ENCODE measurements at regions not wholly inside any gene's neighbourhood (a gene's known extent, or its start where the extent isn't known, plus 50 kb on each side); places are given as distances from the start of the nearest gene placed in this dataset.
"Not testable (repeated sequence)": the region's sequence is repeated elsewhere in the genome, so short reads cannot be mapped to it uniquely, and the experiment has no call there.

DNA sequence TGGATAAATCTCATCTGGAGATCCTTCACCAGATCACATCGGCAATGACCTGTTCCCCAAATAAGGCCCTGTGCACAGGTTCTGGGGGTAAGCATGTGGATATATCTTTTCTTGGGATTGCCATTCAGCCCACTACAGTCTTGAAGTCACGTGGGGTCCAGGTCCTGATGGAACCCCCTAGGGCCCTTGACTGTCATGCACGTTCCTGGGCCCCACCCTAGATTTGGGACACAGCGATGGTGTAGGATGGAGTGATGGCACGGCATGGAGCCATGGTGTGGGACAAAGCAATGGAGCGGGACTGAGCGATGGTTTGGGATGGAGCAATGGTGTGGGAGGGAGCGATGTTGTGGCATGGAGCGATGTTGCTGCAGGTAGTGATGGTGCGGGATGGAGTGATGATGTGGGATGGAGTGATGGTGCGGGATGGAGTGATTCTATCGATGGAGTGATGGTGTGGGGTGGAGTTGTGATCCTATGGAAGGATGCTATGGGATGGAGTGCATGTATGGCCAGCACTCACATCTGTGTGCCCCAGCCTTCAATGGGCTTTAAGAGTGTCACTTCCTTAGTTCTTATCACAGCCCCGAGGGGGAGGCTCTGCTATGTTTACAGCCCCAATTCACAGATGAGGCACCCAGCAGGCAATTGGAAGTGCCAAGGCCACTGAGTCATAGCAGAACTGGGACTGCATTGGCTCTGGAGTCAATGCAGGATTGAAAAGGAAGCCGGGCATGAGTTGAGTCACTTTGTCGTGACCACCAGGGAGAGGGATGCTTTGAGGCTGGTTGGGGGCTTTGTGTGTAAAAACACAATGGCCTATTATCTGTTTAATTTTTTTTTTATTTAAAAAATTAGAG is 97.0 kb upstream of the C1orf174 start:
- no peaks in the 10 kb centered on the region for H3K36me3 ChIP-seq (ENCODE audit: insufficient read depth)
- H3K79me2 ChIP-seq (ENCODE audit: insufficient read depth, low read depth), result no peaks in the 10 kb centered on the region
- no peaks in the 10 kb centered on the region for H3K4me1 ChIP-seq (ENCODE audit: low read depth, poor library complexity, severe bottlenecking)
- peaks cover 27% of the 10 kb centered on the region; the same call in 1 of the 2 replicates for H3K27me3 ChIP-seq (ENCODE audit: insufficient read depth, low read depth)
- TF ChIP-seq, protein P1, sequence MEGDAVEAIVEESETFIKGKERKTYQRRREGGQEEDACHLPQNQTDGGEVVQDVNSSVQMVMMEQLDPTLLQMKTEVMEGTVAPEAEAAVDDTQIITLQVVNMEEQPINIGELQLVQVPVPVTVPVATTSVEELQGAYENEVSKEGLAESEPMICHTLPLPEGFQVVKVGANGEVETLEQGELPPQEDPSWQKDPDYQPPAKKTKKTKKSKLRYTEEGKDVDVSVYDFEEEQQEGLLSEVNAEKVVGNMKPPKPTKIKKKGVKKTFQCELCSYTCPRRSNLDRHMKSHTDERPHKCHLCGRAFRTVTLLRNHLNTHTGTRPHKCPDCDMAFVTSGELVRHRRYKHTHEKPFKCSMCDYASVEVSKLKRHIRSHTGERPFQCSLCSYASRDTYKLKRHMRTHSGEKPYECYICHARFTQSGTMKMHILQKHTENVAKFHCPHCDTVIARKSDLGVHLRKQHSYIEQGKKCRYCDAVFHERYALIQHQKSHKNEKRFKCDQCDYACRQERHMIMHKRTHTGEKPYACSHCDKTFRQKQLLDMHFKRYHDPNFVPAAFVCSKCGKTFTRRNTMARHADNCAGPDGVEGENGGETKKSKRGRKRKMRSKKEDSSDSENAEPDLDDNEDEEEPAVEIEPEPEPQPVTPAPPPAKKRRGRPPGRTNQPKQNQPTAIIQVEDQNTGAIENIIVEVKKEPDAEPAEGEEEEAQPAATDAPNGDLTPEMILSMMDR (conservative IDR thresholded peaks at IDR 0.05; ENCODE audit: low read depth, low read length), result no peak
- H3K4me2 ChIP-seq, result no peak overlapping the region
- H2AFZ ChIP-seq (ENCODE audit: low read depth), result no peak overlapping the region
- no peak overlapping the region for H3K4me3 ChIP-seq (IDR thresholded peaks at IDR 0.05; ENCODE audit: insufficient read depth, low read depth, low read length)
- H4K20me1 ChIP-seq (ENCODE audit: insufficient read depth), result no peaks in the 10 kb centered on the region
- H3K9ac ChIP-seq, result no peak overlapping the region
- H3K27ac ChIP-seq, result no peak overlapping the region

DNA sequence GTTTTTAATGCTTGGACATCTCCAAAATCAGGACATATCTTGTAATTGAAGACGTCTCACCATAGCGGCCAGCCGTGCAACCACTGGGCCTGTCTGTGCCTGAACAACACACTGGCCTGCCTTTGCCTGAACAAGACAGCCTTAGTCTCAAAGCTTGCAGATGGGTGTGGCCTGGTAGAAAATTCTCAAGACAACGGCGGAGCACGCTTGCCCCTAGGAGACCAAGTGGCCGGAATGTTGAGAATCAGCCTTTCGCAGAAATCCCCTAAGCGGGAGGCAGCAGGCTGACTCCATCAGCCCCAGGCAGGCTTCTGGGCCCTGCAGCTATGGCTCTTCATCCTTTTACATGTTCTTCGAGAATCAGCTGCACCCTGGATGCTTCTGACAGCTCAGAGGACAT is 98.0 kb upstream of the C1orf174 start:
- Histone ChIP-seq H3K4me1 (ENCODE audit: low read depth, poor library complexity, severe bottlenecking) (no peaks in the 10 kb centered on the region), H3K27me3 (ENCODE audit: insufficient read depth, low read depth) (peaks cover 29% of the 10 kb centered on the region; the same call in 1 of the 2 replicates), H3K79me2 (ENCODE audit: insufficient read depth, low read depth) (no peaks in the 10 kb centered on the region), H3K36me3 (ENCODE audit: insufficient read depth) (no peaks in the 10 kb centered on the region), H3K9ac (no peak overlapping the region), H3K4me2 (no peak overlapping the region), H3K4me3 (IDR thresholded peaks at IDR 0.05; ENCODE audit: insufficient read depth, low read depth, low read length) (no peak overlapping the region), H4K20me1 (ENCODE audit: insufficient read depth) (no peaks in the 10 kb centered on the region), H3K27ac (no peak overlapping the region), H2AFZ (ENCODE audit: low read depth) (no peak overlapping the region)
- TF ChIP-seq, protein P1 (conservative IDR thresholded peaks at IDR 0.05; ENCODE audit: low read depth, low read length), result no peak

DNA sequence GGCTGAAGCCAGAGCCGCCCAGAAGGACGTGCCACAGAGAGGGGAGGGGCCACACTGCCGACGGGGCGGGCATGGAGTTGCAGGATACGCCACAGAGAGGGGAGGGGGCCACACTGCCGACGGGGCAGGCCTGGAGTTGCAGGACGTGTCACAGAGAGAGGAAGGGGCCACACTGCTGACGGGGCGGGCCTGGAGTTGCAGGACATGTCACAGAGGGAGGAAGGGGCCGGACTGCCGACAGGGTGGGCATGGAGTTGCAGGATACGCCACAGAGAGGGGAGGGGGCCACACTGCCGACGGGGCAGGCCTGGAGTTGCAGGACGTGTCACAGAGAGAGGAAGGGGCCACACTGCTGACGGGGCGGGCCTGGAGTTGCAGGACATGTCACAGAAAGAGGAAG is 99.4 kb upstream of the C1orf174 start:
- H3K27ac ChIP-seq; H3K4me1 ChIP-seq (ENCODE audit: low read depth, poor library complexity, severe bottlenecking); H4K20me1 ChIP-seq (ENCODE audit: insufficient read depth); H2AFZ ChIP-seq (ENCODE audit: low read depth); H3K36me3 ChIP-seq (ENCODE audit: insufficient read depth); H3K4me2 ChIP-seq; H3K9ac ChIP-seq; H3K79me2 ChIP-seq (ENCODE audit: insufficient read depth, low read depth); H3K4me3 ChIP-seq (IDR thresholded peaks at IDR 0.05; ENCODE audit: insufficient read depth, low read depth, low read length): not testable (repeated sequence)
- peaks cover 23% of the 10 kb centered on the region; the same call in 1 of the 2 replicates for H3K27me3 ChIP-seq (ENCODE audit: insufficient read depth, low read depth)

DNA sequence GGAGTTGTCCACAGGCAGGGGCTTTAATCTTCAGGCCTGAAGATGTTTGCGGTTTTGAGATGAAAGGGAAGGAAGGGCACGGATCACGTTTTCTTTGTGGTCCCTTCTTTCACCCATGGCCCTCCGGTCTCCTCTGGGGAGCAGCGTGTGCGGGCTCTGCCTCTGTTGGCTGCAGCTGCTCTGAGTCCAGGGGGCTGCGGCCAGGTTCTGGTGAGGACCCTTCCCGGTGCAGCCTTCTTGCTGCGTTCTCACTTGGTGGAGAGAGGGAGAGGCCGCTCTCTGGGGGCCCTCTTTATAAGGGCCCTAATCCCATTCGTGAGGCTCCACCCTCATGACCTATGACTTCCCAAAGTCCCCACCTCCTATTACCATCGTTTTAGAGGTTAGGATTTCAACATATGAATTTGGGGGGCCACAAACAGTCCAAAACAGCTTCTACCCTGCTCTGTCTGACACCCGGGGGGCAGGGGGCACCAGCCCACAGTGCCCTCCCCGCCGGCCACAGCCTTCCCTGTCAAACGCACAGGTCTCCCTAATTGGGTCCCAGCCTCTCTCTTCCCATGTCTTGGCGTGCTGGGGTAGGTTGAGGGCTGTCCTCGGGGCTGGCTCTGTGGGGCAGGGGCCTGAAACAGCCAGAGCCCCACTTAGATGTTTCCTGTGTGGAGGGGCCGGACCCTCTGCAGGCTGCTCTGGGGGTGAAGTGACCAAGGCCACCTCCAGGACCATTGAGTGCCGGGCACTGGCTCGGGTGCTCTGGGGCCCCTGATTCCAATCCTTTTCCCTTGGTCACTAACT is 100.1 kb upstream of the C1orf174 start:
- no peak overlapping the region for H3K4me3 ChIP-seq (IDR thresholded peaks at IDR 0.05; ENCODE audit: insufficient read depth, low read depth, low read length)
- no peaks in the 10 kb centered on the region for H3K4me1 ChIP-seq (ENCODE audit: low read depth, poor library complexity, severe bottlenecking)
- TF ChIP-seq, protein P1 (conservative IDR thresholded peaks at IDR 0.05; ENCODE audit: low read depth, low read length), result no peak
- H3K27me3 ChIP-seq (ENCODE audit: insufficient read depth, low read depth), result peaks cover 23% of the 10 kb centered on the region; the same call in 1 of the 2 replicates
- no peaks in the 10 kb centered on the region for H3K36me3 ChIP-seq (ENCODE audit: insufficient read depth)
- H3K9ac ChIP-seq, result no peak overlapping the region
- no peak overlapping the region for H2AFZ ChIP-seq (ENCODE audit: low read depth)
- H3K27ac ChIP-seq, result no peak overlapping the region
- H3K79me2 ChIP-seq (ENCODE audit: insufficient read depth, low read depth), result no peaks in the 10 kb centered on the region
- no peaks in the 10 kb centered on the region for H4K20me1 ChIP-seq (ENCODE audit: insufficient read depth)
- H3K4me2 ChIP-seq, result no peak overlapping the region
